ENCODE measurements at regions not wholly inside any gene's neighbourhood (a gene's known extent, or its start where the extent isn't known, plus 50 kb on each side); places are given as distances from the start of the nearest gene placed in this dataset.

DNA sequence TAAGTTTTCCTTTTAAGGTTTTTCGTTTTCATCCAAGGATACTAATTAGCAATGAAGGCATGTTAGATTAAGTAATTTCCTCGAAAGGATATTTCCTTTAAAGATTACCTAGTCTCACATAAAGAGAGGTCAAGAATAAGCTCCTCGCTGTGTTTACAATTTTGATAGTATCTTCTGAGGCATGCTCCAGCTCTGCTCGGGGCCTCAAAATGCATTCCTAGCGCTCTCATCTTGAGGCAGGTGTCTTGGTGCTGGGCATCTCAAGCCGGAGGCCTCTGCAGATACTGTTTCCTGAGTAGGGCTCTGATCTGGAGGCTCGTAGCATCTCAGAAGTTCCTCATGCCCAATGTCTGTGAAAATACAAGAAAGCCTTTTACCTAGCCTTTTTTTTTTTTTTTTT lies 128.6 kb upstream of the SNX19 start (continued):
- no peak for TF ChIP-seq RREB1 (CRISPR knock-in tag; IDR thresholded peaks at IDR 0.05)

DNA sequence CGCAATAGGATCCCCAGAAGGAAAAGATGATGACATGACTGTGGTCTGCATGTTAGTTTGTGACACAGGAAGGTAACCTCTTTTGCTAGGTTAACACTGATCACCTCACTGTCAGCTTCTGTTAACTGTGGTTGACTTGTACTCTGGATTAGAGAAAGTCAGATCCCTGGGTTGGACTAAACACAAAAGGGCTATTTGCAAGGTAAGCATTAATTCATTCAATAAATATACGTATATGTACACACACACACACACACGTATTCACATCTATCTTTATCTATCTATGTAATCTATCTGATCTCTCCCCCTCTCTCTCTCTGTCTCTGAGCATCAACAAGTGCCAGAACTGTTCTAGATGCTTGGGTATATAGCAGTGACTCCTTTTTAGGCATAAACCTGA lies 136.1 kb upstream of the SNX19 start:
- H3K27me3 ChIP-seq (ENCODE audit: control insufficient read depth in 2 of 2, insufficient read depth in 2 of 2, low read length in 2 of 2) = no peaks in the 10 kb centered on the region; a peak in 1 of 5 replicates
- intact Hi-C loops (cut with micrococcal nuclease) (no loop called here), in situ Hi-C loops (cut with MboI) (no loop called here)
- H3K4me2 ChIP-seq (ENCODE audit: insufficient read depth, low read length) = no peak overlapping the region
- no peak overlapping the region for H3K9ac ChIP-seq (ENCODE audit: insufficient read depth in 1 of 2, low read depth in 2 of 2, low read length in 2 of 2)
- no peak overlapping the region for H2AFZ ChIP-seq (ENCODE audit: low read depth, low read length)
- BruUV-seq (replicated peaks) = no TSS peak
- FAIRE-seq (no peak), ATAC-seq (no peak), DNase-seq (ENCODE audit: extremely low read depth in 1 of 4, low spot score in 3 of 4) (no peak)
- no peak overlapping the region for H3K27ac ChIP-seq (ENCODE audit: extremely low read depth, low read depth, low read length)
- ChIA-PET CTCF (ENCODE audit: low intra/inter-chr PET ratio) (interaction anchor here (0.7 kb wide), 1 partner anchor 67 kb away, joined by 3 read pairs; no protein-coding TSS in a partner anchor), POLR2A (no interaction called here)
- H3K79me2 ChIP-seq (ENCODE audit: control insufficient read depth, insufficient read depth, low read length) = no peaks in the 10 kb centered on the region
- H3K36me3 ChIP-seq (ENCODE audit: control insufficient read depth, insufficient read depth, low read length) = no peaks in the 10 kb centered on the region
- 0% methylated on average over 3 of the region's 3 CpGs for WGBS (ENCODE audit: insufficient coverage, low coverage, missing lambda C conversion rate)
- no peaks in the 10 kb centered on the region for H3K9me1 ChIP-seq (ENCODE audit: control insufficient read depth, insufficient read depth, low read length)
- no peaks in the 10 kb centered on the region for H3K4me1 ChIP-seq (replicated peaks in 1 of 2; ENCODE audit: control insufficient read depth in 2 of 2, insufficient read depth in 2 of 2, low read length in 2 of 2)
- no peaks in the 10 kb centered on the region for H4K20me1 ChIP-seq (replicated peaks; ENCODE audit: control insufficient read depth, insufficient read depth, low read length)
- H3K4me3 ChIP-seq = no peak overlapping the region
- H3K9me3 ChIP-seq (replicated peaks; ENCODE audit: control insufficient read depth, insufficient read depth, low read depth, low read length) = no peaks in the 10 kb centered on the region
- TF ChIP-seq ZNF165 (CRISPR knock-in tag; IDR thresholded peaks at IDR 0.05; ENCODE audit: borderline replicate concordance) (no peak), ZC3H11A (IDR thresholded peaks at IDR 0.05; ENCODE audit: low read depth, low read length) (no peak), RBFOX2 (IDR thresholded peaks at IDR 0.05; ENCODE audit: low read depth, low read length) (no peak), BMI1 (IDR thresholded peaks at IDR 0.05; ENCODE audit: low read length) (no peak), PRMT5 (CRISPR knock-in tag; IDR thresholded peaks at IDR 0.05) (no peak), FOXM1 (IDR thresholded peaks at IDR 0.05; ENCODE audit: low read depth) (no peak), FOXM1 (CRISPR knock-in tag; IDR thresholded peaks at IDR 0.05; ENCODE audit: low read depth) (no peak), ZFP91 (CRISPR knock-in tag; IDR thresholded peaks at IDR 0.05) (no peak), MAFF (IDR thresholded peaks at IDR 0.05; ENCODE audit: low read length) (peak; percentile 52), ARHGAP35 (IDR thresholded peaks at IDR 0.05; ENCODE audit: partially characterized antibody) (no peak), NONO (IDR thresholded peaks at IDR 0.05; ENCODE audit: low read depth in 2 of 2, low read length in 1 of 2) (no peak), NFIX (CRISPR knock-in tag; IDR thresholded peaks at IDR 0.05; ENCODE audit: low read depth) (no peak)
- TF ChIP-seq, protein P1, sequence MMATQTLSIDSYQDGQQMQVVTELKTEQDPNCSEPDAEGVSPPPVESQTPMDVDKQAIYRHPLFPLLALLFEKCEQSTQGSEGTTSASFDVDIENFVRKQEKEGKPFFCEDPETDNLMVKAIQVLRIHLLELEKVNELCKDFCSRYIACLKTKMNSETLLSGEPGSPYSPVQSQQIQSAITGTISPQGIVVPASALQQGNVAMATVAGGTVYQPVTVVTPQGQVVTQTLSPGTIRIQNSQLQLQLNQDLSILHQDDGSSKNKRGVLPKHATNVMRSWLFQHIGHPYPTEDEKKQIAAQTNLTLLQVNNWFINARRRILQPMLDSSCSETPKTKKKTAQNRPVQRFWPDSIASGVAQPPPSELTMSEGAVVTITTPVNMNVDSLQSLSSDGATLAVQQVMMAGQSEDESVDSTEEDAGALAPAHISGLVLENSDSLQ (IDR thresholded peaks at IDR 0.05) = no peak

All from K562 (cell line).